GM12878 (cell line): ENCODE measurements at regions not wholly inside any gene's neighbourhood (a gene's known extent, or its start where the extent isn't known, plus 50 kb on each side); places are given as distances from the start of the nearest gene placed in this dataset.

Experiments
- ATAC-seq: fragments of 200-7000 bp; cut with Tn5 transposase; 3 replicates; pipeline ENCODE4 v1.9.1; 2020; ENCODE audit warnings: mild to moderate bottlenecking, moderate library complexity
- BruUV-seq: library from RNA; stranded (reverse); fragments of 400-500 nt; replicated peaks from 2 replicates; lab custom pipeline; 2021; lab: Mats Ljungman, UMichigan
- CTCF ChIA-PET: fragments of 300-600 bp; sonication (Branson Sonifier 250); formaldehyde crosslinking; extraction: SDS; loops from one replicate; lab custom pipeline; 2021; ENCODE audit warnings: inconsistent platforms; lab: Yijun Ruan, JAX
- POLR2A ChIA-PET: fragments of 350-600 bp; formaldehyde crosslinking; extraction: SDS; loops from one replicate; lab custom pipeline; 2021; ENCODE audit warnings: inconsistent platforms; lab: Charles Lee
- RAD21 ChIA-PET: fragments of 300-600 bp; sonication (Branson Sonifier 250); formaldehyde crosslinking; loops from one replicate; lab custom pipeline; 2023; ENCODE audit warnings: antibody characterized with exemption; ENCODE audit not compliant: unreplicated experiment; lab: Charles Lee
- SMC1A ChIA-PET: fragments of 300-600 bp; sonication (Branson Sonifier 250); formaldehyde crosslinking; loops from one replicate; lab custom pipeline; 2023; ENCODE audit not compliant: unreplicated experiment, uncharacterized antibody; lab: Charles Lee
- DNase-seq: peaks from one replicate; pipeline ENCODE4 v3.0.0-alpha.2; 2011; ENCODE audit warnings: low read depth, low spot score
- FAIRE-seq: peaks from 3 replicates; lab custom pipeline; 2011; peaks lifted over from hg19 to GRCh38; lab: Jason Lieb, UNC
- H2AFZ ChIP-seq: 2 replicates; pipeline ENCODE4 v1.6.0; 2011; ENCODE audit warnings: low read depth, low read length, control low read depth; ENCODE audit not compliant: control insufficient read depth
- H3K27ac ChIP-seq: 2 replicates; pipeline ENCODE4 v1.5.1; 2011; ENCODE audit warnings: control low read depth; ENCODE audit not compliant: control insufficient read depth, insufficient read depth
- H3K27me3 ChIP-seq, 2 experiments: replicated peaks in 1 of 2; 2 replicates each; pipeline versions ENCODE4 v1.6.0 to v1.6.1; 2011; ENCODE audit warnings: low read length in 1 of 2; ENCODE audit not compliant: control insufficient read depth in 2 of 2, insufficient read depth in 2 of 2
- H3K36me3 ChIP-seq, 2 experiments: 2 replicates each; pipeline ENCODE4 v1.5.1; 2011; ENCODE audit warnings: low read length in 1 of 2; ENCODE audit not compliant: control insufficient read depth in 2 of 2, insufficient read depth in 2 of 2
- H3K4me1 ChIP-seq: 2 replicates; pipeline ENCODE4 v1.6.1; 2011; ENCODE audit warnings: mild to moderate bottlenecking, low read length, moderate library complexity, mixed read lengths; ENCODE audit not compliant: control insufficient read depth, insufficient read depth
- H3K4me2 ChIP-seq: 2 replicates; pipeline ENCODE4 v1.6.0; 2011; ENCODE audit warnings: control low read depth; ENCODE audit not compliant: control insufficient read depth, insufficient read depth
- H3K4me3 ChIP-seq: fragments of 200-600 bp; sonication (generic); 2 replicates; pipeline ENCODE4 v1.5.1; 2016
- H3K79me2 ChIP-seq: 2 replicates; pipeline ENCODE4 v1.6.0; 2011; ENCODE audit warnings: low read length; ENCODE audit not compliant: control insufficient read depth, insufficient read depth
- H3K9ac ChIP-seq: 2 replicates; pipeline ENCODE4 v1.8.0; 2011; ENCODE audit warnings: low read length, control low read depth, mixed read lengths; ENCODE audit not compliant: control insufficient read depth, insufficient read depth
- H3K9me3 ChIP-seq: replicated peaks from 3 replicates; pipeline ENCODE4 v1.5.1; 2011; ENCODE audit warnings: mild to moderate bottlenecking, low read length; ENCODE audit not compliant: control insufficient read depth, insufficient read depth
- H4K20me1 ChIP-seq: 2 replicates; pipeline ENCODE4 v1.6.0; 2011; ENCODE audit not compliant: control insufficient read depth, insufficient read depth
- BHLHE40 ChIP-seq, 2 experiments: fragments of 450-650 bp in 1 of 2; IDR thresholded peaks; 2 replicates each; pipeline ENCODE4 v1.6.1; 2011 to 2017; ENCODE audit warnings: low read depth in 2 of 2, borderline replicate concordance in 1 of 2, improper control_type of control experiment in 1 of 2, low read length in 1 of 2, mild to moderate bottlenecking in 1 of 2
- EZH2 ChIP-seq: IDR thresholded peaks from 2 replicates; pipeline ENCODE4 v1.6.1; 2012; ENCODE audit warnings: low read depth, mild to moderate bottlenecking, control low read depth, inconsistent platforms, low read length, borderline replicate concordance; ENCODE audit not compliant: control insufficient read depth
- JUNB ChIP-seq: IDR thresholded peaks from 2 replicates; pipeline ENCODE4 v1.6.1; 2016; ENCODE audit warnings: antibody characterized with exemption, mild to moderate bottlenecking
- MEF2A ChIP-seq: IDR thresholded peaks from 2 replicates; pipeline ENCODE4 v1.6.1; 2011; ENCODE audit warnings: low read depth, mild to moderate bottlenecking, low read length, moderate library complexity; ENCODE audit not compliant: insufficient read depth
- SUZ12 ChIP-seq: fragments of 200-600 bp; sonication (generic); IDR thresholded peaks from one replicate; pipeline ENCODE4 v1.6.1; 2018; ENCODE audit warnings: antibody characterized with exemption, mild to moderate bottlenecking; ENCODE audit not compliant: unreplicated experiment
- TCF3 ChIP-seq: IDR thresholded peaks from 2 replicates; pipeline ENCODE4 v1.6.1; 2012; ENCODE audit warnings: low read depth, mild to moderate bottlenecking, low read length, borderline replicate concordance; ENCODE audit not compliant: insufficient read depth
- in situ Hi-C: fragments of 300-500 bp; cut with MboI; formaldehyde crosslinking; loops from 9 replicates; pipeline ENCODE4 v1.14.3; 2018; ENCODE audit warnings: mixed read lengths
- intact Hi-C: fragments of 100-400 bp; cut with micrococcal nuclease; formaldehyde crosslinking; loops from one replicate; pipeline ENCODE4 v1.14.2; 2022; ENCODE audit not compliant: unreplicated experiment
- TF ChIP-seq, protein P1 (sequence below): IDR thresholded peaks from 2 replicates; pipeline ENCODE4 v1.6.1; 2012; ENCODE audit warnings: low read depth, low read length, improper control_type of control experiment
- TF ChIP-seq, protein P2 (sequence below): fragments of 450-650 bp; IDR thresholded peaks from 2 replicates; pipeline ENCODE4 v1.6.1; 2018; ENCODE audit warnings: mild to moderate bottlenecking, low read depth, moderate library complexity; ENCODE audit not compliant: partially characterized antibody

DNA sequence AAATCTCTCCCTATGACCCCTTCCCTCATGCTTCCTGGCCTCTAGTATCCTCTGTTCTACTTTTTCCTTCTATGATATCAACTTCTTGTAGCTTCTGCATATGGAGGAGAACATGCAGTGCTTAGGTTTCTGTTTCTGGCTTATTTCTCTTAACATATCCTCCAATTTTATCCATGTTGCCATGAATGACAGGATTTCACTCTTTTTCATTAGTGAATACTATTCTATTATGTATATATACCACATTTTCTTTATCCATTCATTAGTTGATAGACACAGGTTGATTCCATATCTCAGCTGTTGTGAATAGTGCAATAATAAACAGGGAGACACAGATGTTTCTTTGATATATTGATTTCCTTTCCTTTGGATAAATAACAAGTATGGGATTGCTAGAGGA lies 123.3 kb upstream of the SESN3 start:
- ChIA-PET SMC1A (interaction anchor here (1.2 to 2.4 kb wide), 3 partner anchors 7 to 91 kb away, joined by 3 to 11 read pairs (median 3); no protein-coding TSS in a partner anchor), CTCF (interaction anchor here (1.1 kb wide), 1 partner anchor 149 kb away, joined by 3 read pairs; no protein-coding TSS in a partner anchor), POLR2A (no interaction called here)
- no peak for ATAC-seq
- Histone ChIP-seq H3K27me3 (peaks cover 0 to 2% of the 10 kb centered on the region in 2 experiments; a peak in 2 of 4 replicates), H3K27ac (no peak overlapping the region), H3K79me2 (no peaks in the 10 kb centered on the region), H3K9ac (no peak overlapping the region), H3K4me3 (no peak overlapping the region), H4K20me1 (no peaks in the 10 kb centered on the region), H3K9me3 (no peaks in the 10 kb centered on the region), H3K4me1 (no peaks in the 10 kb centered on the region), H3K4me2 (no peak overlapping the region), H3K36me3 (no peaks in the 10 kb centered on the region)
- no TSS peak for BruUV-seq
- intact Hi-C loops, result no loop called here
- in situ Hi-C loops, result no loop called here
- no peak for FAIRE-seq
- TF ChIP-seq EZH2, result no peak
- TF ChIP-seq, all 136 proteins: peak for 0
- RAD21 ChIA-PET, result interaction anchor here (0.7 to 1.6 kb wide), 2 partner anchors 16 to 197 kb away, joined by 3 read pairs; no protein-coding TSS in a partner anchor
- no peak overlapping the region for H2AFZ ChIP-seq
- DNase-seq, result no peak

DNA sequence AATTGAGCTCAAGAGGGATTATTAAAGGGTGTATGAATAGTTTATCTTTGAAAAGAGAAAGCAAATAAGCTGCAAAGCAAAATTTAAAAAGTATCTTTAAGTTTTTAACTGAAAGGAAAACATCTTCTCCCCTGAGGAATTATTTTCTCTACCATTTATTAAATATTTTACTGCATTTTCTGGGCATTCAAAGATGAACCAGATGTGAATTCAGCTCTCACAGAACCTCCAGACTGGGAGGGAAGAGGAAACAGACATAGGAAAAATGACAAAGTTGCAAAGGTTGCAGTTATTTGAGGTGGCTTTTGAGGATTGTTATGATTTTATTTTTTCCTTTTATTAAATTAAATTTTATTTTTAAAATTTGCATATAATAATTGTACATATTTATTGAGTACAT lies 122.7 kb upstream of the SESN3 start:
- DNase-seq, result no peak
- H3K27me3 ChIP-seq, result peaks cover 0 to 2% of the 10 kb centered on the region in 2 experiments; a peak in 2 of 4 replicates
- no peak overlapping the region for H2AFZ ChIP-seq
- H3K27ac ChIP-seq, result no peak overlapping the region
- intact Hi-C loops, result no loop called here
- no peak for FAIRE-seq
- H3K79me2 ChIP-seq, result no peaks in the 10 kb centered on the region
- SMC1A ChIA-PET, result interaction anchor here (1.1 to 2.4 kb wide), 4 partner anchors 8 to 152 kb away, joined by 3 to 11 read pairs (median 7); no protein-coding TSS in a partner anchor
- H3K9me3 ChIP-seq, result no peaks in the 10 kb centered on the region; the same call in 2 of the 3 replicates
- in situ Hi-C loops, result no loop called here
- H3K4me3 ChIP-seq, result no peak overlapping the region
- TF ChIP-seq, protein P1, sequence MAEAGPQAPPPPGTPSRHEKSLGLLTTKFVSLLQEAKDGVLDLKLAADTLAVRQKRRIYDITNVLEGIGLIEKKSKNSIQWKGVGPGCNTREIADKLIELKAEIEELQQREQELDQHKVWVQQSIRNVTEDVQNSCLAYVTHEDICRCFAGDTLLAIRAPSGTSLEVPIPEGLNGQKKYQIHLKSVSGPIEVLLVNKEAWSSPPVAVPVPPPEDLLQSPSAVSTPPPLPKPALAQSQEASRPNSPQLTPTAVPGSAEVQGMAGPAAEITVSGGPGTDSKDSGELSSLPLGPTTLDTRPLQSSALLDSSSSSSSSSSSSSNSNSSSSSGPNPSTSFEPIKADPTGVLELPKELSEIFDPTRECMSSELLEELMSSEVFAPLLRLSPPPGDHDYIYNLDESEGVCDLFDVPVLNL, result no peak
- TF ChIP-seq SUZ12 (no peak), JUNB (no peak), BHLHE40 (IDR thresholded peaks at IDR 0.05; ENCODE audit: borderline replicate concordance in 1 of 2, low read depth in 2 of 2, low read length in 1 of 2) (no peak), MEF2A (no peak), TCF3 (no peak)
- TF ChIP-seq, protein P2, sequence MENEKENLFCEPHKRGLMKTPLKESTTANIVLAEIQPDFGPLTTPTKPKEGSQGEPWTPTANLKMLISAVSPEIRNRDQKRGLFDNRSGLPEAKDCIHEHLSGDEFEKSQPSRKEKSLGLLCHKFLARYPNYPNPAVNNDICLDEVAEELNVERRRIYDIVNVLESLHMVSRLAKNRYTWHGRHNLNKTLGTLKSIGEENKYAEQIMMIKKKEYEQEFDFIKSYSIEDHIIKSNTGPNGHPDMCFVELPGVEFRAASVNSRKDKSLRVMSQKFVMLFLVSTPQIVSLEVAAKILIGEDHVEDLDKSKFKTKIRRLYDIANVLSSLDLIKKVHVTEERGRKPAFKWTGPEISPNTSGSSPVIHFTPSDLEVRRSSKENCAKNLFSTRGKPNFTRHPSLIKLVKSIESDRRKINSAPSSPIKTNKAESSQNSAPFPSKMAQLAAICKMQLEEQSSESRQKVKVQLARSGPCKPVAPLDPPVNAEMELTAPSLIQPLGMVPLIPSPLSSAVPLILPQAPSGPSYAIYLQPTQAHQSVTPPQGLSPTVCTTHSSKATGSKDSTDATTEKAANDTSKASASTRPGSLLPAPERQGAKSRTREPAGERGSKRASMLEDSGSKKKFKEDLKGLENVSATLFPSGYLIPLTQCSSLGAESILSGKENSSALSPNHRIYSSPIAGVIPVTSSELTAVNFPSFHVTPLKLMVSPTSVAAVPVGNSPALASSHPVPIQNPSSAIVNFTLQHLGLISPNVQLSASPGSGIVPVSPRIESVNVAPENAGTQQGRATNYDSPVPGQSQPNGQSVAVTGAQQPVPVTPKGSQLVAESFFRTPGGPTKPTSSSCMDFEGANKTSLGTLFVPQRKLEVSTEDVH, result no peak
- CTCF ChIA-PET, result interaction anchor here (0.7 to 1.3 kb wide), 3 partner anchors 9 to 150 kb away, joined by 3 to 4 read pairs (median 3); no protein-coding TSS in a partner anchor
- RAD21 ChIA-PET, result interaction anchor here (0.7 to 1.6 kb wide), 3 partner anchors 17 to 198 kb away, joined by 3 read pairs; no protein-coding TSS in a partner anchor
- no peak overlapping the region for H3K4me2 ChIP-seq
- H3K9ac ChIP-seq, result no peak overlapping the region
- no peak for ATAC-seq
- POLR2A ChIA-PET, result no interaction called here
- BruUV-seq, result no TSS peak
- no peaks in the 10 kb centered on the region for H4K20me1 ChIP-seq
- H3K4me1 ChIP-seq, result no peaks in the 10 kb centered on the region
- no peaks in the 10 kb centered on the region for H3K36me3 ChIP-seq
